Spleen (tissue), 11 donors: ENCODE measurements at regions not wholly inside any gene's neighbourhood (a gene's known extent, or its start where the extent isn't known, plus 50 kb on each side); places are given as distances from the start of the nearest gene placed in this dataset.

Source experiments
- DNase-seq: peaks from one replicate; pipeline ENCODE4 v3.0.0-alpha.2; 2020
- H3K27ac ChIP-seq, 8 donors: fragments of 200-600 bp; sonication (generic) in 7 of 8; 1 replicate in 4 of 8; 2 replicates in 4 of 8; pipeline versions ENCODE4 v1.5.0 to v1.8.0; 2016 to 2021; ENCODE audit warnings: inconsistent platforms in 4 of 8, mild to moderate bottlenecking in 4 of 8, moderate library complexity in 1 of 8
- H3K27me3 ChIP-seq, 7 donors: fragments of 200-600 bp; sonication (generic) in 6 of 7; replicated peaks in 1 of 7; 1 replicate in 4 of 7; 2 replicates in 3 of 7; pipeline versions ENCODE4 v1.5.0 to v1.8.0; 2016 to 2021; ENCODE audit warnings: inconsistent platforms in 3 of 7, mild to moderate bottlenecking in 1 of 7
- H3K36me3 ChIP-seq, 6 donors: fragments of 200-600 bp; sonication (generic) in 5 of 6; 1 replicate in 4 of 6; 2 replicates in 2 of 6; pipeline versions ENCODE4 v1.5.0 to v1.8.0; 2016 to 2021; ENCODE audit warnings: inconsistent platforms in 2 of 6
- H3K4me1 ChIP-seq, 6 donors: fragments of 200-600 bp; sonication (generic) in 5 of 6; 1 replicate in 3 of 6; 2 replicates in 3 of 6; pipeline versions ENCODE4 v1.5.0 to v1.8.0; 2016 to 2021; ENCODE audit warnings: inconsistent platforms in 3 of 6
- H3K4me3 ChIP-seq, 8 donors: fragments of 200-600 bp; sonication (generic) in 7 of 8; 1 replicate in 4 of 8; 2 replicates in 4 of 8; pipeline versions ENCODE4 v1.5.0 to v1.8.0; 2016 to 2021; ENCODE audit warnings: inconsistent platforms in 4 of 8, mild to moderate bottlenecking in 4 of 8, moderate library complexity in 2 of 8
- H3K9me3 ChIP-seq, 8 donors: fragments of 200-600 bp; sonication (generic) in 7 of 8; 1 replicate in 4 of 8; 2 replicates in 4 of 8; pipeline versions ENCODE4 v1.5.0 to v1.8.0; 2016 to 2021; ENCODE audit warnings: inconsistent platforms in 4 of 8
- POLR2A ChIP-seq, 3 donors: fragments of 450-650 bp; IDR thresholded peaks; one replicate each; pipeline ENCODE4 v1.5.1; 2017; ENCODE audit warnings: antibody characterized with exemption in 3 of 3, mild to moderate bottlenecking in 1 of 3
- POLR2AphosphoS5 ChIP-seq, 3 donors: sonication (generic); formaldehyde crosslinking; IDR thresholded peaks; one replicate each; pipeline ENCODE4 v1.5.1; 2017; ENCODE audit warnings: antibody characterized with exemption in 3 of 3
- WGBS, 5 donors: extraction: QIAGEN DNeasy Blood & Tissue Kit in 3 of 5; methylation state at CpG; one replicate each; pipeline versions ENCODE4 v1.1.5 to v1.1.7; 2013 to 2018; 5-methylcytosine and 5-hydroxymethylcytosine counted together
- intact Hi-C: fragments of 100-400 bp; cut with DNase I; formaldehyde crosslinking; loops from one replicate; pipeline ENCODE4 v1.15.0; 2023; ENCODE audit warnings: low total_unique reads
- TF ChIP-seq, protein P1 (sequence below), 11 experiments: fragments of 200-600 bp in 7 of 11; fragments of 450-650 bp in 4 of 11; sonication (generic) in 4 of 11; IDR thresholded peaks in 8 of 11; conservative IDR thresholded peaks in 3 of 11; 1 replicate in 7 of 11; 2 replicates in 4 of 11; pipeline versions ENCODE4 v1.4.0 to v1.8.0; 2016 to 2021; ENCODE audit warnings: antibody characterized with exemption in 11 of 11, inconsistent platforms in 4 of 11, mild to moderate bottlenecking in 1 of 11
- donor health status: healthy with polysubstance abuse.
- donor health status: DM: no; HTN: no; CAD: no; lungs with moderate emphysema.
- donor health status: DM: no; HTN: no; CAD: no.
- donor health status: Bipolar disorder and iron deficiency.
- donor health status: healthy.
- donor health status: DM: no; HTN: no; CAD: no.
- donor health status: DM: yes; HTN: yes; CAD: no.

DNA sequence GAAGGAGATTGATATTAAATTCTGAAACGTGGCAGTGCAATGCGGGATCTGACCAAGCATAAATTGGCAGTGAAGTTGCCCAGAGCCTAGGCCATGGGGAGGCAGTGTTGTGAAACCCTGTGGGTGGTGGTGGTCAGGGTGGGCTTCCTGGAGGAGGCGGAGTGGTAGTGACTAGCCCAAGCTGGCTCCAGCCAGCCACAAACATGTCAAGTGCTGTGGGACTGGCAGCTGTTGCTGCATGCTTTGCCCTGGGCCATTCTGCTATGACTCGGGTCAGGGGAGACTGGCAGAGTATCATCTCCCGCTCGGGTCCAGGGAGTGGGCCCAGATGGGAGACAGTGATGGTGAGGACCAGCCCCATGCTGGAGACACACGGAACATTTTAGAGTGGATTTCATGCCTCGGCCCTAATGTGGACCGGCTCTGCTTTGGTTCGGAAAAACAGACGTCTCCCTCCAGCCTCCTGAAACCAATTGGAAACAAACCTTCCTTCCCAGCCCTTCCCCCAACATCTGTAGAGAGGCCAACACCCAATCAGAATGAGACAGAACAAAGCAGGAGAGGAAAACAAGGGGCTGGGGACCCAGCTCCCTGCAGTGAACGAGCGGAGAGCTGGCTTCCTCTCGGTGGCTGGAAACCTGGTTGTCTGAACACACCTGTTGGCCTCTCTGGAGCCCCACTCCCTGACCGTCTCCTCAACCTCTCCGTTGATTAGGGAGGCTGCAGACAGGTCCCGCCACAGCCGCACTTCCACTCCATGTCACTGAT lies 58.2 kb downstream of the TMEM270 start:
- no peak for TF ChIP-seq POLR2AphosphoS5 (IDR thresholded peaks at IDR 0.05)

DNA sequence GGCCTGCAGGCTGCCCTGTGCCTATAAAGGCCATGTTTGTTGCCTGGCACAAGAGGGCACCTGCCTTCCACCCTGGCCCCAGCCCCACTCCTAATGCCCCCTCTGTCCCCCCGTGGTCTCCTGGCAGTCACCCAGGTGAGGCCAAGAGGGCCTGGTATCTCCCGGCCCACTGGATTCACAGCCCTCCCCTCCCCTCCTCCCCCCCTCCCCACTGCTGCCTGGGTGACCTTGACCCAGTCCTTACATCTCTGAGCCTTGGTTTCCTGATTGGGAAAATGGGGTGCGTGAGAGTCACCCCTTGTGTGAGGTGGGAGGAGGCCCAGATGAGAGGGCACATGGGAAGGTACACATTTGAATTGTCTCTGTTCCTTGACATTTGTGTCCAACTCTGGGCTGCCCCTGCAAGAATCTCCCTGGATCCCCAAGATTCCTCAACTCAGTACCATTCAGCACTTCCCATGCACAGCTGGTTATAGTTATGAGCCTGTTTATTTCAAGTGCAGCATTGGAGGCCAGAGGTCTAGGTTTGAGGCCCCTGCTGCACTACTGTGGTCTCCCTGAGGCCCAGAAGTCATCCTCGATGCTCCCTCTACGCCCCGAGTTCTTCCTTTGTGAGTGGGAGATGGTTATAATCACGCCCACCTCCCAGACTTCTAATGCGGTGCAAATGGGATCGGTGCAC lies 58.9 kb downstream of the TMEM270 start:
- no peak for TF ChIP-seq POLR2AphosphoS5 (IDR thresholded peaks at IDR 0.05)
- TF ChIP-seq, protein P1, sequence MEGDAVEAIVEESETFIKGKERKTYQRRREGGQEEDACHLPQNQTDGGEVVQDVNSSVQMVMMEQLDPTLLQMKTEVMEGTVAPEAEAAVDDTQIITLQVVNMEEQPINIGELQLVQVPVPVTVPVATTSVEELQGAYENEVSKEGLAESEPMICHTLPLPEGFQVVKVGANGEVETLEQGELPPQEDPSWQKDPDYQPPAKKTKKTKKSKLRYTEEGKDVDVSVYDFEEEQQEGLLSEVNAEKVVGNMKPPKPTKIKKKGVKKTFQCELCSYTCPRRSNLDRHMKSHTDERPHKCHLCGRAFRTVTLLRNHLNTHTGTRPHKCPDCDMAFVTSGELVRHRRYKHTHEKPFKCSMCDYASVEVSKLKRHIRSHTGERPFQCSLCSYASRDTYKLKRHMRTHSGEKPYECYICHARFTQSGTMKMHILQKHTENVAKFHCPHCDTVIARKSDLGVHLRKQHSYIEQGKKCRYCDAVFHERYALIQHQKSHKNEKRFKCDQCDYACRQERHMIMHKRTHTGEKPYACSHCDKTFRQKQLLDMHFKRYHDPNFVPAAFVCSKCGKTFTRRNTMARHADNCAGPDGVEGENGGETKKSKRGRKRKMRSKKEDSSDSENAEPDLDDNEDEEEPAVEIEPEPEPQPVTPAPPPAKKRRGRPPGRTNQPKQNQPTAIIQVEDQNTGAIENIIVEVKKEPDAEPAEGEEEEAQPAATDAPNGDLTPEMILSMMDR (IDR thresholded peaks at IDR 0.05 in 8 of 11, conservative IDR thresholded peaks at IDR 0.05 in 3 of 11): no peak
- no peak for TF ChIP-seq POLR2A (IDR thresholded peaks at IDR 0.05)
- H3K27me3 ChIP-seq: no peaks in the 10 kb centered on the region
- 79 to 88% (median 84%) methylated on average over 9 of the region's 9 CpGs for WGBS, 5 donors
- no peaks in the 10 kb centered on the region for H3K36me3 ChIP-seq
- H3K27ac ChIP-seq: no peak overlapping the region
- H3K9me3 ChIP-seq: no peaks in the 10 kb centered on the region
- no peak overlapping the region for H3K4me3 ChIP-seq
- DNase-seq: no peak
- peaks cover 0 to 15% (median 0%) of the 10 kb centered on the region in 6 donors for H3K4me1 ChIP-seq
- intact Hi-C loops: no loop called here

More for the DNA sequence above, 58.2 kb downstream of the TMEM270 start:
- intact Hi-C loops: no loop called here
- Histone ChIP-seq H3K9me3 (no peaks in the 10 kb centered on the region), H3K4me3 (no peak overlapping the region), H3K27ac (no peak overlapping the region), H3K4me1 (peaks cover 0 to 15% (median 0%) of the 10 kb centered on the region in 6 donors), H3K36me3 (no peaks in the 10 kb centered on the region), H3K27me3 (no peaks in the 10 kb centered on the region)
- DNase-seq: peak; percentile 67
- WGBS, 5 donors: 84 to 90% (median 88%) methylated on average over 18 of the region's 18 CpGs

DNA sequence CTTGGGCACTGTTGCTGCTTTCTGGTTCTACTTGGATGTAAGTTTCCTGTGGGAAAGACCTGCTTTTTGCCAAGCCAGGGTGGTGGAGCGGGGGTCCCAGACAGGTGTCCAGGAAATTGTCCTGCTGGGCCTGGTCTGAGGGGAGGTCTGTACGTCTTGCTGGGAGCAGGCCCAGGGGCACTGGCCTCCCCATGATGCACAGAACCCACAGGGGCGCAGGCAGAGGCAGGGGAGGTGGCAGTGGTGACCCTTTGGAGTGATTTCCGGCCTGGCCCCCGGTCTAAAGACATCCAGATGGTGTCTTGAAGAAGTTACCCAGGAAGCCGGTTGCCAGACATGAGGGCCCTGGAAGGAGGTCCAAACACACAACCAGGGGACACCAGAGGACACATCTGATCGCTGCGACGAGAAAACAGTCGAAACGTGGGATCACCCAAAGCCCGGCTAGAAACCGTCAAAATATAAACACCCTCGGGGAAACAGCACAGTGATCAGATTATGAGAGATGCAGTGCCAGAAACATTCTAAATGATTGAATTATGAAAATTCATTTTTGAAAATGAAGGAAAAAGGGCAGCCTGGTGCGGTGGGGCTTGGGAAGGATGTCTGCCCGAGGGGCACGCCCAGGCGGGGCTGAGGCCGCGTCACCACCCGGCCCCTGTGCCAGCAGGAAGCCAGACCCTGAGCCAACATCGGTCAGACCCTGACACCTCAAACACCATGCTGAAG lies 59.6 kb downstream of the TMEM270 start:
- no peak overlapping the region for H3K27ac ChIP-seq
- 73 to 86% (median 79%) methylated on average over 21 to 22 of the region's 22 CpGs for WGBS, 5 donors

More for the DNA sequence above, 59.6 kb downstream of the TMEM270 start:
- Histone ChIP-seq H3K36me3 (no peaks in the 10 kb centered on the region), H3K4me1 (peaks cover 0 to 15% (median 0%) of the 10 kb centered on the region in 6 donors), H3K27me3 (no peaks in the 10 kb centered on the region), H3K4me3 (no peak overlapping the region), H3K9me3 (no peaks in the 10 kb centered on the region)
- TF ChIP-seq POLR2AphosphoS5 (IDR thresholded peaks at IDR 0.05) (no peak), POLR2A (IDR thresholded peaks at IDR 0.05) (no peak)
- TF ChIP-seq, protein P1 (IDR thresholded peaks at IDR 0.05 in 8 of 11, conservative IDR thresholded peaks at IDR 0.05 in 3 of 11): no peak
- intact Hi-C loops: no loop called here
- peak; percentile 66 for DNase-seq
